ENCODE measurements at regions not wholly inside any gene's neighbourhood (a gene's known extent, or its start where the extent isn't known, plus 50 kb on each side); places are given as distances from the start of the nearest gene placed in this dataset.
A peak's percentile ranks its signal among the peaks of the same experiment; 100 is the strongest.

- no peak overlapping the region for H2AFZ ChIP-seq (ENCODE audit: low read length)
- H3K79me2 ChIP-seq (ENCODE audit: insufficient read depth, low read length): no peaks in the 10 kb centered on the region
- no peak overlapping the region for H3K9ac ChIP-seq (ENCODE audit: insufficient read depth, low read depth, low read length)
- no peak overlapping the region for H3K4me2 ChIP-seq (ENCODE audit: low read depth, low read length)
- H3K4me3 ChIP-seq (replicated peaks in 1 of 3; ENCODE audit: insufficient read depth in 1 of 3, low read depth in 2 of 3, low read length in 3 of 3): no peak overlapping the region
- H3K27ac ChIP-seq (ENCODE audit: extremely low read length, insufficient read depth, low read length): no peak overlapping the region
- DNase-seq (ENCODE audit: low spot score): peak; percentile 20
- H3K27me3 ChIP-seq (ENCODE audit: control insufficient read depth in 1 of 2, insufficient read depth in 2 of 2, low read length in 2 of 2): no peaks in the 10 kb centered on the region
- no peaks in the 10 kb centered on the region for H3K36me3 ChIP-seq (replicated peaks in 1 of 2; ENCODE audit: control insufficient read depth in 1 of 2, insufficient read depth in 2 of 2, low read length in 2 of 2)
- ATAC-seq: peak; percentile 93
- no TSS peak for BruUV-seq (replicated peaks)
- CTCF ChIA-PET (ENCODE audit: low intra/inter-chr PET ratio, low total read pairs): no interaction called here
- POLR2A ChIA-PET: no interaction called here
- in situ Hi-C loops (cut with HindIII; ENCODE audit: extremely low pct_ligation_motif_present, low pct_unique_long_range_greater_than_20kb): no loop called here
- TF ChIP-seq KLF15 (CRISPR knock-in tag; IDR thresholded peaks at IDR 0.05; ENCODE audit: borderline replicate concordance) (no peak), ZNF850 (CRISPR knock-in tag; conservative IDR thresholded peaks at IDR 0.05) (no peak), STAG1 (CRISPR knock-in tag; IDR thresholded peaks at IDR 0.05) (peak; percentile 41; the same call in 1 of the 2 replicates), CTCF (CRISPR knock-in tag; IDR thresholded peaks at IDR 0.05) (peak; percentile 30; the same call in 1 of the 2 replicates)
- no peaks in the 10 kb centered on the region for H3K9me3 ChIP-seq (ENCODE audit: low read length)
- intact Hi-C loops (cut with micrococcal nuclease; ENCODE audit: unreplicated experiment): loop anchor here (5.0 kb wide), 1 partner anchor 107 kb away; no protein-coding TSS in a partner anchor
- no peaks in the 10 kb centered on the region for H4K20me1 ChIP-seq (ENCODE audit: insufficient read depth, low read length)
- H3K4me1 ChIP-seq (ENCODE audit: insufficient read depth, low read length): no peaks in the 10 kb centered on the region
- no peak for FAIRE-seq
Observed at GRCh38 chr6:145318952-145319351, 416.4 kb downstream of the EPM2A start.

- FAIRE-seq (no peak), DNase-seq (ENCODE audit: low spot score) (no peak), ATAC-seq (no peak)
- POLR2A ChIA-PET: no interaction called here
- no peak overlapping the region for H3K9ac ChIP-seq (ENCODE audit: insufficient read depth, low read depth, low read length)
- H3K4me1 ChIP-seq (ENCODE audit: insufficient read depth, low read length): no peaks in the 10 kb centered on the region
- intact Hi-C loops (cut with micrococcal nuclease; ENCODE audit: unreplicated experiment): loop anchor here (5.0 kb wide), 1 partner anchor 107 kb away; no protein-coding TSS in a partner anchor
- no peaks in the 10 kb centered on the region for H3K27me3 ChIP-seq (ENCODE audit: control insufficient read depth in 1 of 2, insufficient read depth in 2 of 2, low read length in 2 of 2)
- H3K27ac ChIP-seq (ENCODE audit: extremely low read length, insufficient read depth, low read length): no peak overlapping the region
- H3K79me2 ChIP-seq (ENCODE audit: insufficient read depth, low read length): no peaks in the 10 kb centered on the region
- H3K36me3 ChIP-seq (replicated peaks in 1 of 2; ENCODE audit: control insufficient read depth in 1 of 2, insufficient read depth in 2 of 2, low read length in 2 of 2): no peaks in the 10 kb centered on the region
- TF ChIP-seq MAFK (conservative IDR thresholded peaks at IDR 0.05 in 1 of 2, IDR thresholded peaks at IDR 0.05 in 1 of 2; ENCODE audit: low read length in 2 of 2) (peak; percentile 34 to 54; a peak in 2 of 4 replicates), MAFF (IDR thresholded peaks at IDR 0.05; ENCODE audit: low read depth, low read length) (0 out of 2 replicates have a peak, but pooled peaks have one; percentile 21), ZNF281 (CRISPR knock-in tag; IDR thresholded peaks at IDR 0.05; ENCODE audit: borderline replicate concordance) (no peak)
- no TSS peak for BruUV-seq (replicated peaks)
- no peak overlapping the region for H3K4me2 ChIP-seq (ENCODE audit: low read depth, low read length)
- CTCF ChIA-PET (ENCODE audit: low intra/inter-chr PET ratio, low total read pairs): no interaction called here
- no peaks in the 10 kb centered on the region for H4K20me1 ChIP-seq (ENCODE audit: insufficient read depth, low read length)
- in situ Hi-C loops (cut with HindIII; ENCODE audit: extremely low pct_ligation_motif_present, low pct_unique_long_range_greater_than_20kb): no loop called here
- 47% methylated on average over 2 of the region's 2 CpGs for WGBS (ENCODE audit: low lambda C conversion rate)
- H3K4me3 ChIP-seq (replicated peaks in 1 of 3; ENCODE audit: insufficient read depth in 1 of 3, low read depth in 2 of 3, low read length in 3 of 3): no peak overlapping the region
- H2AFZ ChIP-seq (ENCODE audit: low read length): no peak overlapping the region
- H3K9me3 ChIP-seq (ENCODE audit: low read length): no peaks in the 10 kb centered on the region
Observed at GRCh38 chr6:145319605-145320004, 415.7 kb downstream of the EPM2A start.

Measured in HepG2 (cell line).